HG03066 (cell line): ENCODE measurements at regions not wholly inside any gene's neighbourhood (a gene's known extent, or its start where the extent isn't known, plus 50 kb on each side); places are given as distances from the start of the nearest gene placed in this dataset.
"Not testable (repeated sequence)": the region's sequence is repeated elsewhere in the genome, so short reads cannot be mapped to it uniquely, and the experiment has no call there.

Experiments
- ATAC-seq: cut with Tn5 transposase; IDR thresholded peaks from one replicate; pipeline ENCODE4 v1.9.1; 2021; ENCODE audit warnings: low read depth; ENCODE audit not compliant: unreplicated experiment

DNA sequence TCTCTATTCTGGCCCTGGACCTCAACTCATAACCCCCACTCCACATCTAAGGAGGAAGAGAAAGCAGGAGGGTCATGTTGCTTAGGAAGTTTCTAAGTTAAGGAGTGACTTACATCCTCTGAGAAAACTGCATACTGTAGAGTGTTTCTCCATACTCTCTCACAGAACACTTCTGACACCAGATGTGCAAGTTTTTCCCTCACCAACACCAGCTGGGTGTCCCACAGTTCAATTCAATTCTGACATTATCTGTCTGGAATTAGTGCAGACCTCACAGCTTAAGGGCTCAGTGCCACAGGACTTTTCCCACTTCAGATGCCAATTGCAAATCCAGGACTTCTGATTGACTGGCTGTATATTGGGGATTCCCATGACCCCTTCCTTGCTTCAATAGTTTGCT, 89.0 kb upstream of the SFRP2 start:
- no peak for ATAC-seq

DNA sequence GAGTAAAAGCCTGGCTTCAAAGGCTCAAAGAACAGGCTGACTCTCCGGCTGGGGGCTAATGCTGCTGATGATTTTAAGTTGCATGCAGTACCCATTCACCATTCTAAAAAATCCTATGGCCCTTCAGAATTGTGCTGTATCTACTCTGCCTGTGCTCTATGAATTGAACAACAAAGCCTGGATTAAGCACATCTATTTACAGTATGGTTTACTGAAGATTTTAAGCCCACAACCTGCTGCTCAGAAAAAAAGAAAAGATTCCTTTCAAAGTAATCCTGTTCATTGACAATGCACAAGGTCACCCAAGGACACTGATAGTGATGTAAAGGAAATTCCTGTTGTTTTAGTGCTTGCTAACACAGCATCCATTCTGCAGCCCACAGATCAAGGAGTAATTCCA, 84.9 kb upstream of the SFRP2 start:
- no peak for ATAC-seq

GRCh38 chr4:153866766-153867165, 77.9 kb upstream of the SFRP2 start:
- not testable (repeated sequence) for ATAC-seq

- ATAC-seq = no peak
Measured at GRCh38 chr4:153852501-153852900, 63.6 kb upstream of the SFRP2 start.

DNA sequence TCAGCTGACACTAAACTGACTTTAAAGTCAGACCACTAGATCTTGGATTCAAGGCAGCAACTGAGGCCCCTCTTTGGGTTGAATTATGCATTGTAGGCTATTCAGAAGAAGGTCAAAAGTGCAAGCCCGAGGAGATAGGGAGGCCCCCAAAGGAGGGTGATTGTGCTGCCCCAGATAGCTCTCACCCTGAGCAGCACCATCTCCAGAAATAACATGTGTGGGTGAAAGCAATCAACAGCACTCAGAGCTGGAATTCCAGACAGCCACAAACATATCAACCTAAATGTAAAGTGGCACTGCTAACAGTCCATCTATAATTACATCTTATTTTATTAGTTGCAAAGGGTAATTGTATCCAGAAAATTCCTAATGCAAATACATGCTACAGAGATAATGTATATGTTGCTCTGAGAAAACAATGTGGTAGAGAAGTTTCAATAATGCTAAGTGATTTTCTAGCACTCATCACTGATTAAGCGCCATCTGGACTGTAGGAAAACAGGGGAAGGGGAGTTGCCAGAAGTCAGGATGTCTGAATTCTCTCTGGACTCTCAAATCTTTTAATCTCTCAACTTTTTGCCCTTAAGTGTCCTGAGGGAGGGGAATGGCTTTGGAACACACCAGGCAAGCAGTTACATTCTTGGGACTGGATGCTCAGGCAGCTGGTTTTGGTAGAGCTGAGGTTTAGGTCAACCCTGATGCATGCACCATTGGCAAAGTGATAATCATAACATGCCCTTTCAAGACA, 61.8 kb upstream of the SFRP2 start:
- ATAC-seq = no peak

GRCh38 chr4:153844144-153844543, 55.3 kb upstream of the SFRP2 start:
- ATAC-seq = no peak
